ENCODE measurements at regions not wholly inside any gene's neighbourhood (a gene's known extent, or its start where the extent isn't known, plus 50 kb on each side); places are given as distances from the start of the nearest gene placed in this dataset.

DNA sequence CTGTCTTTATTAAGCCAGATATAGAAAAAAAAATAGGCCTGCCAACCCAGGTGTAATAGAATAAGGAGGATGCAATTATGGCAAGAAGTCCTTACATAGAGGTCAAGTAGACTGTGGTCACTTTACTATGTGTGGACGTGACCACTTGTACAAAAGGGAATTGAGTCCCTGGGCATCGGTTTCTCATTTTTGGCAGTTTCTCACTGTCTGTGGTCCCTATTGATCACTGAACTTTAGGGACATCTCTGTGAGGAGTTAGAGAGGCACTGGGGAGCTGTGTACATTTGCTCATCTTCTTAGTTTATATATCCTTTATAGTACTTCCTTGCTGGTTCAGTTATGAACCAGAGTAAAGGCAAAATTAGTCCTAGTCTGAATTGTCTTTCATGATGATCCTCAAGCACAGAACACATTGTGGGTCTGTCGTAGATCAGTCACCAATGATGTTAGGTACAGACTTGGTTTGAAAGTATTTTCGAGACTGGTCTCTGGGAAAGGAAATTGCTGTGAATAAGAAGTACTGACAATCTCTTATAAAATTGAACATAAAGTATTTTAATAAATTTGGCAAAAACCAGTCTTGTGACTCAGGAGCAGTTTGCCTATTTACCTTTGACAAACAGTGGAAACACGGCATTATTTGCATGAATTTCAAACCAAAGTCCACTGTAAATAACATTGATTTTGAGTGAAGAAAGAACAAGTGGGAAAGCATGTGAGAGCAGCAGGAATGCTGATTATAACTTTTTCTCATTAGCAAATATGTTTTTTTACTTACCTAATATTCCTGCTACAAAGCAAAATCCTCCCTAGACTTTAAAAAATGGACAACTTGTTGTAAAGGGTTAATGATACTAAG lies 218.9 kb upstream of the DPH6 start:
- DNase-seq (ENCODE audit: extremely low read depth, low read depth): no peak
- TF ChIP-seq, protein P1, sequence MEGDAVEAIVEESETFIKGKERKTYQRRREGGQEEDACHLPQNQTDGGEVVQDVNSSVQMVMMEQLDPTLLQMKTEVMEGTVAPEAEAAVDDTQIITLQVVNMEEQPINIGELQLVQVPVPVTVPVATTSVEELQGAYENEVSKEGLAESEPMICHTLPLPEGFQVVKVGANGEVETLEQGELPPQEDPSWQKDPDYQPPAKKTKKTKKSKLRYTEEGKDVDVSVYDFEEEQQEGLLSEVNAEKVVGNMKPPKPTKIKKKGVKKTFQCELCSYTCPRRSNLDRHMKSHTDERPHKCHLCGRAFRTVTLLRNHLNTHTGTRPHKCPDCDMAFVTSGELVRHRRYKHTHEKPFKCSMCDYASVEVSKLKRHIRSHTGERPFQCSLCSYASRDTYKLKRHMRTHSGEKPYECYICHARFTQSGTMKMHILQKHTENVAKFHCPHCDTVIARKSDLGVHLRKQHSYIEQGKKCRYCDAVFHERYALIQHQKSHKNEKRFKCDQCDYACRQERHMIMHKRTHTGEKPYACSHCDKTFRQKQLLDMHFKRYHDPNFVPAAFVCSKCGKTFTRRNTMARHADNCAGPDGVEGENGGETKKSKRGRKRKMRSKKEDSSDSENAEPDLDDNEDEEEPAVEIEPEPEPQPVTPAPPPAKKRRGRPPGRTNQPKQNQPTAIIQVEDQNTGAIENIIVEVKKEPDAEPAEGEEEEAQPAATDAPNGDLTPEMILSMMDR (IDR thresholded peaks at IDR 0.05; ENCODE audit: low read depth, low read length): no peak

DNA sequence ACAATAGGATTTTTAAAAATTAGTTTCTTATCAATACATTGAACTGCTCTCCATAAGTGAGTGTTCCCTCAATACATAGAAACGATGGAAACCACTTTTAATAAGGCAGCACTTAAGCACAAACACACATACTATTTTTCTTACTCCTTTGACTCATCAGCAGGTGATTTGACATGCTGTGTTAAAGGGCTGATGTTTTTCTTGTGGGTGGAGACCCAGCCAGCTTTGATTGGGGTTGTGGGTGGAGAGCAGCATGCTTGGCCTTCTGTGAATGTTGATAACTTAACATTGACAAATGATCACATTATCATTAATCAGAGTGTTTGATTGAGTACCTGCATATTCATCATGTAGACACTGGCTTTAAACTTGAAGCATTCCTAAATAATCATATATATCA lies 223.0 kb upstream of the DPH6 start:
- no peak for DNase-seq (ENCODE audit: extremely low read depth, low read depth)
- TF ChIP-seq, protein P1 (IDR thresholded peaks at IDR 0.05; ENCODE audit: low read depth, low read length): no peak

DNA sequence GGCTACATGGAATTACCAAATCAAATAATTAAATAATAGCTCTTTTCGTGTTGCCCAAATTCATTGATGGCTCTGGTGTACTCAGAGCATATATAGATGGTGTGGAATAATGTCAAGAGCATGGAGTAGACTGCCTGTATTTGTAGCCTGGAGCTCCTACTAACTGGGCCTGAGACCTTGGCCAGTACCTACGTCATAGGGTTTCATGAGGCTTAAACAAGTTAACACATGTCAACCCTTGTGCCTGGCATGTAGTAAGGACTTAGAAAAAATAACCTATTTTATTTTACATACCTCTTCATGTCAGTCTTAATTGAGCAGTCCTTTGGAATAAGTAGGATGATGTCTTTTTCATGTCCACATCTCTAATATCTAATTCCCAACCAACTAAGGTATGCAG lies 223.7 kb upstream of the DPH6 start:
- TF ChIP-seq, protein P1 (IDR thresholded peaks at IDR 0.05; ENCODE audit: low read depth, low read length): no peak
- DNase-seq (ENCODE audit: extremely low read depth, low read depth): no peak

DNA sequence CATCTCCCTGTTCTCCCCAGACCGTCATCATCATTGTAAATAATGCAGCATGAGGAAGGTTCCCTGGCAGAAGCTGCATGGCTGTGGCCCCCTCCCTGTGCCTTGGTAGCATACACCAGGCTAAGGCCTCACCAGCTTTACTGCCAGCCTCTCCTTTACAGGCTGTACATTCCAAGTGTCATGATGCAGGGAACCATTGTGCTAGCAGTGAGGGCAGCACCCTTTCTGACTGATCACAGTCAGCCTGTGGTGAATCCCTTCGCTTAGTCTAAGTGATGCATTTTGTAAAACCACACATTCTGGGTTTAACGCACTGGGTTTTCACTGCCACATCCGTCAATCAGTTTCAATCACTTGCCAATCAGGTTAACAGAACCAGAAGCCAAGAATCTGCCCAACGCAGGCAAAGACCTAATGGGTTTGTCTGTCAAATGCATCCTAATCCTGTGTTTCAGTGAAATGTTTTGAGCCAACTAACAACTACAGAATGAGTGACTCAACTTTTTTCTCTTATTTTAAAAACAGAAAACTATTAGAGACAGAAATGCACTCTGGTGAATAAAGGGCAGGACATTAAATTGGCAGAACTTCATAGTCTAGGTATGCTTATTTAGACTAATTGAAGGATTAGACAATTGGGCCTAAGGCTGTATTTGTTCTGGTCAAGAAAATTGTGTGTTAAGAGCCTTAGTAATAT lies 225.9 kb upstream of the DPH6 start:
- no peak for DNase-seq (ENCODE audit: extremely low read depth, low read depth)
- TF ChIP-seq, protein P1 (IDR thresholded peaks at IDR 0.05; ENCODE audit: low read depth, low read length): no peak

DNA sequence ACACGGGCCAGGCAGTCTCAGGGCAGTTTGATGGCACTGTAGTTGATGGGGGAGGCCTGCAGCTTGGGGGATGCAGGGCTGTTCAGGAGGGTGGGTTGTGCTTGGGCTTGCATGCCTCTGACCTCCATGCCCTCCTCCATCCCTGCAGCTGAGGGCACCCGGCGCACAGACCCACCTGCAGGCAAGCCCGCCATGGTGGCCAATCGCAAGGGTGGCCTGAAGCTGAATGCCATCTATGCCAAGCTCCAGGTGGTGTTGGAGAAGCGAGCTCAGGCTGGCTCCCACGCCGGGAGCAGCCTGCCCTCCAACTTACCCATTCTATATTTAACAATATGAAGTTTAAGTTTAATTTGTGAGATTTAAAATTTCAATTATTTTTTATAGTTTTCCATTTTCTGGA lies 228.7 kb upstream of the DPH6 start:
- DNase-seq (ENCODE audit: extremely low read depth, low read depth): no peak
- TF ChIP-seq, protein P1 (IDR thresholded peaks at IDR 0.05; ENCODE audit: low read depth, low read length): no peak

DNA sequence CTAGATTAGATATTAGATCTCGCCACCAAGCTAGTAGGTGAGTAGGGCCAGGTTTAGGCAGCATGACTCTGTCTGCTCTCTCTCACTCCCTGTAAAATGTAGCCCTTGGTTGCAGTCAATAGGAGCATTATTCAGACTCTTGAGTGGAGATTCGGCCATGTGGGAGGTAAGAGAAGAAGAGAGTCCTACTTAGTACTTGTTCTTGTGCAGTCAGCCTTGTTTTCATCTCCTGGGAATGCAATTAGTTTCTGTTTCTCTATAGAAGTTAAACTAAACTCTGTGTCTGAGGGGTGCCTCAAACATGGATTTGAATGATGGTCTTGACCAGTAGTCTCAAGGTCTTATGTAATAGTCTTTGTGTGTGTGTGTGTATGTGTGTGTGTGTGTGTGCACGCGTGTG lies 229.5 kb upstream of the DPH6 start:
- DNase-seq (ENCODE audit: extremely low read depth, low read depth): no peak
- TF ChIP-seq, protein P1 (IDR thresholded peaks at IDR 0.05; ENCODE audit: low read depth, low read length): no peak

DNA sequence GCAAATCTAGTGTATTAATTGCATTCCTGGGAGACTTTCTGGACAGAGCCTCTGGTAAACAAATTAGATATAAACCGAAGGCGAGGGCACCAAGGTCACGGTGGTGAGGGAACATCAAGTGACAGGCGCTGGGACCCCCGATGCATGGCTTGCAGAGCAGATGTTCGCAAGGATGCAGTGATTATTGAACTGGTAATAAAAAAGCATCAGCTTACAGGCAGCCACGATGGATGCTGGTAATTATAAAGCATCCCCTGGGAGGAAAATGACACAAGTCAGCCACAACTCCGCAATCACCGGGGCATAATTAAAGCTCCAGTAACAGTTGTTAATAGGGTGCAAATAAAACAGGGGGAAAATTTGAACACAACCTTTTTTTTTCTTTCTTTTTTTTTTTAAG lies 231.1 kb upstream of the DPH6 start:
- TF ChIP-seq, protein P1 (IDR thresholded peaks at IDR 0.05; ENCODE audit: low read depth, low read length): no peak
- no peak for DNase-seq (ENCODE audit: extremely low read depth, low read depth)
